ENCODE measurements at regions not wholly inside any gene's neighbourhood (a gene's known extent, or its start where the extent isn't known, plus 50 kb on each side); places are given as distances from the start of the nearest gene placed in this dataset.

- POLR2A ChIA-PET: interaction anchor here (0.7 to 0.8 kb wide), 3 partner anchors 17 to 295 kb away, joined by 3 to 8 read pairs (median 7); no protein-coding TSS in a partner anchor
- Mint-ChIP-seq H3K9me3 (ENCODE audit: insufficient read depth) (no peaks in the 10 kb centered on the region), H3K4me1 (peaks cover 3% of the 10 kb centered on the region), H3K27ac (no peak overlapping the region), H3K27me3 (no peaks in the 10 kb centered on the region), H3K4me3 (no peak overlapping the region)
- DNase-seq (no peak), ATAC-seq (ENCODE audit: low read depth) (no peak)
- TF ChIP-seq EZH2 (IDR thresholded peaks at IDR 0.05; ENCODE audit: borderline replicate concordance, insufficient read depth, low read depth, low read length, poor library complexity, severe bottlenecking) (no peak), CTCF (IDR thresholded peaks at IDR 0.05) (no peak)
- Histone ChIP-seq H3K4me2 (replicated peaks; ENCODE audit: low read depth, low read length, poor library complexity, severe bottlenecking) (no peak overlapping the region), H3K27me3 (replicated peaks in 1 of 4; ENCODE audit: control extremely low read depth in 1 of 4, control insufficient read depth in 3 of 4, insufficient read depth in 4 of 4, low read length in 3 of 4) (no peaks in the 10 kb centered on the region), H3K36me3 (replicated peaks in 1 of 2; ENCODE audit: control extremely low read depth in 1 of 2, control insufficient read depth in 1 of 2, extremely low read depth in 1 of 2, insufficient read depth in 2 of 2, low read length in 1 of 2) (no peaks in the 10 kb centered on the region), H3K27ac (ENCODE audit: low read length in 2 of 2) (no peak overlapping the region), H3K79me2 (ENCODE audit: control insufficient read depth, insufficient read depth, low read length) (no peaks in the 10 kb centered on the region), H3K9ac (ENCODE audit: low read length) (no peak overlapping the region), H3K9me3 (ENCODE audit: control extremely low read depth in 1 of 3, control insufficient read depth in 2 of 3, insufficient read depth in 1 of 3, low read length in 2 of 3) (no peaks in the 10 kb centered on the region), H4K20me1 (ENCODE audit: control insufficient read depth, insufficient read depth, low read length, poor library complexity, severe bottlenecking) (no peaks in the 10 kb centered on the region), H2AFZ (ENCODE audit: insufficient read depth, low read depth, low read length, poor library complexity, severe bottlenecking) (no peak overlapping the region), H3K4me3 (ENCODE audit: control extremely low read depth in 1 of 5, extremely low read depth in 1 of 5, insufficient read depth in 1 of 5, low read depth in 2 of 5, low read length in 4 of 5) (no peak overlapping the region), H3K4me1 (ENCODE audit: control insufficient read depth in 2 of 2, insufficient read depth in 2 of 2, low read length in 2 of 2) (peaks cover 0 to 6% of the 10 kb centered on the region in 2 donors)
- intact Hi-C loops (cut with micrococcal nuclease): no loop called here
- CTCF ChIA-PET: interaction anchor here (0.7 to 1.3 kb wide), 4 partner anchors 15 to 696 kb away, joined by 3 to 4 read pairs (median 3); no protein-coding TSS in a partner anchor
- no CpG with 5 or more reads among the region's 4 CpGs for WGBS (ENCODE audit: insufficient coverage)
Measured at GRCh38 chr10:61836888-61837754, 64.4 kb upstream of the ARID5B start.

GRCh38 chr10:61837755-61838171 is 63.7 kb upstream of the ARID5B start:
- ChIA-PET CTCF (interaction anchor here (0.7 to 0.9 kb wide), 2 partner anchors 16 to 87 kb away, joined by 3 to 4 read pairs; no protein-coding TSS in a partner anchor), POLR2A (interaction anchor here (0.7 to 0.8 kb wide), 2 partner anchors 188 to 295 kb away, joined by 7 to 8 read pairs; no protein-coding TSS in a partner anchor)
- no CpG with 5 or more reads among the region's 6 CpGs for WGBS (ENCODE audit: insufficient coverage)
- no peaks in the 10 kb centered on the region for H3K27me3 Mint-ChIP-seq
- intact Hi-C loops (cut with micrococcal nuclease): no loop called here
- Histone ChIP-seq H2AFZ (ENCODE audit: insufficient read depth, low read depth, low read length, poor library complexity, severe bottlenecking) (no peak overlapping the region), H3K9ac (ENCODE audit: low read length) (no peak overlapping the region), H3K9me3 (ENCODE audit: control extremely low read depth in 1 of 3, control insufficient read depth in 2 of 3, insufficient read depth in 1 of 3, low read length in 2 of 3) (no peaks in the 10 kb centered on the region), H3K36me3 (replicated peaks in 1 of 2; ENCODE audit: control extremely low read depth in 1 of 2, control insufficient read depth in 1 of 2, extremely low read depth in 1 of 2, insufficient read depth in 2 of 2, low read length in 1 of 2) (no peaks in the 10 kb centered on the region), H3K4me3 (ENCODE audit: control extremely low read depth in 1 of 5, extremely low read depth in 1 of 5, insufficient read depth in 1 of 5, low read depth in 2 of 5, low read length in 4 of 5) (no peak overlapping the region), H4K20me1 (ENCODE audit: control insufficient read depth, insufficient read depth, low read length, poor library complexity, severe bottlenecking) (no peaks in the 10 kb centered on the region), H3K4me2 (replicated peaks; ENCODE audit: low read depth, low read length, poor library complexity, severe bottlenecking) (no peak overlapping the region), H3K27ac (ENCODE audit: low read length in 2 of 2) (no peak overlapping the region), H3K4me1 (ENCODE audit: control insufficient read depth in 2 of 2, insufficient read depth in 2 of 2, low read length in 2 of 2) (peaks cover 0 to 6% of the 10 kb centered on the region in 2 donors), H3K79me2 (ENCODE audit: control insufficient read depth, insufficient read depth, low read length) (no peaks in the 10 kb centered on the region), H3K27me3 (replicated peaks in 1 of 4; ENCODE audit: control extremely low read depth in 1 of 4, control insufficient read depth in 3 of 4, insufficient read depth in 4 of 4, low read length in 3 of 4) (no peaks in the 10 kb centered on the region)
- ATAC-seq (ENCODE audit: low read depth) (no peak), DNase-seq (no peak)
- TF ChIP-seq EZH2 (IDR thresholded peaks at IDR 0.05; ENCODE audit: borderline replicate concordance, insufficient read depth, low read depth, low read length, poor library complexity, severe bottlenecking) (no peak), CTCF (IDR thresholded peaks at IDR 0.05) (no peak)
- H3K27ac Mint-ChIP-seq: no peak overlapping the region
- peaks cover 3% of the 10 kb centered on the region for H3K4me1 Mint-ChIP-seq
- H3K9me3 Mint-ChIP-seq (ENCODE audit: insufficient read depth): no peaks in the 10 kb centered on the region
- H3K4me3 Mint-ChIP-seq: no peak overlapping the region
